Adipocyte (in vitro differentiated cells): ENCODE measurements at regions not wholly inside any gene's neighbourhood (a gene's known extent, or its start where the extent isn't known, plus 50 kb on each side); places are given as distances from the start of the nearest gene placed in this dataset.

Experiments used
- DNase-seq: peaks from one replicate; pipeline ENCODE4 v3.0.0-alpha.2; 2015; ENCODE audit warnings: low read depth
- H3K27me3 ChIP-seq: replicated peaks from 2 replicates; pipeline ENCODE4 v1.7.0; 2013; ENCODE audit warnings: mild to moderate bottlenecking, low read length, moderate library complexity; ENCODE audit not compliant: control insufficient read depth, insufficient read depth
- H3K36me3 ChIP-seq: 2 replicates; pipeline ENCODE4 v1.7.0; 2013; ENCODE audit warnings: low read length, mild to moderate bottlenecking, moderate library complexity; ENCODE audit not compliant: control insufficient read depth, insufficient read depth, severe bottlenecking
- H3K4me1 ChIP-seq: 2 replicates; pipeline ENCODE4 v1.7.0; 2013; ENCODE audit warnings: mild to moderate bottlenecking, low read length, moderate library complexity; ENCODE audit not compliant: control insufficient read depth, insufficient read depth
- H3K4me3 ChIP-seq: 2 replicates; pipeline ENCODE4 v1.7.0; 2013; ENCODE audit warnings: mild to moderate bottlenecking, low read length, moderate library complexity
- H3K9ac ChIP-seq: 2 replicates; pipeline ENCODE4 v1.7.0; 2013; ENCODE audit warnings: mild to moderate bottlenecking, low read length, moderate library complexity
- H3K9me3 ChIP-seq: 2 replicates; pipeline ENCODE4 v1.7.0; 2013; ENCODE audit warnings: mild to moderate bottlenecking, low read length, moderate library complexity; ENCODE audit not compliant: control insufficient read depth

- H3K4me1 ChIP-seq, result peaks cover 19% of the 10 kb centered on the region
- no peak for DNase-seq
These were observed 186.9 kb downstream of the TTC32 start for GRCh38 chr2:19714926-19715325.

GRCh38 chr2:19712850-19713249, 188.9 kb downstream of the TTC32 start:
- no peak overlapping the region for H3K4me3 ChIP-seq

More at GRCh38 chr2:19714926-19715325, 186.9 kb downstream of the TTC32 start:
- Histone ChIP-seq H3K9ac (no peak overlapping the region), H3K9me3 (no peaks in the 10 kb centered on the region), H3K36me3 (no peaks in the 10 kb centered on the region), H3K27me3 (no peaks in the 10 kb centered on the region), H3K4me3 (no peak overlapping the region)

GRCh38 chr2:19711470-19712372, 190.1 kb downstream of the TTC32 start:
- H3K27me3 ChIP-seq, result no peaks in the 10 kb centered on the region
- H3K4me1 ChIP-seq, result peaks cover 8% of the 10 kb centered on the region
- H3K9me3 ChIP-seq, result no peaks in the 10 kb centered on the region
- H3K4me3 ChIP-seq, result no peak overlapping the region
- H3K36me3 ChIP-seq, result no peaks in the 10 kb centered on the region
- H3K9ac ChIP-seq, result no peak overlapping the region
- peak; percentile 88 for DNase-seq

More at GRCh38 chr2:19712850-19713249, 188.9 kb downstream of the TTC32 start:
- Histone ChIP-seq H3K36me3 (no peaks in the 10 kb centered on the region), H3K9me3 (no peaks in the 10 kb centered on the region), H3K4me1 (peaks cover 17% of the 10 kb centered on the region), H3K27me3 (no peaks in the 10 kb centered on the region), H3K9ac (no peak overlapping the region)
- no peak for DNase-seq

GRCh38 chr2:19710230-19710629, 191.6 kb downstream of the TTC32 start:
- Histone ChIP-seq H3K4me3 (no peak overlapping the region), H3K9ac (no peak overlapping the region), H3K4me1 (peaks cover 8% of the 10 kb centered on the region), H3K9me3 (no peaks in the 10 kb centered on the region), H3K36me3 (no peaks in the 10 kb centered on the region), H3K27me3 (no peaks in the 10 kb centered on the region)
- no peak for DNase-seq

DNA sequence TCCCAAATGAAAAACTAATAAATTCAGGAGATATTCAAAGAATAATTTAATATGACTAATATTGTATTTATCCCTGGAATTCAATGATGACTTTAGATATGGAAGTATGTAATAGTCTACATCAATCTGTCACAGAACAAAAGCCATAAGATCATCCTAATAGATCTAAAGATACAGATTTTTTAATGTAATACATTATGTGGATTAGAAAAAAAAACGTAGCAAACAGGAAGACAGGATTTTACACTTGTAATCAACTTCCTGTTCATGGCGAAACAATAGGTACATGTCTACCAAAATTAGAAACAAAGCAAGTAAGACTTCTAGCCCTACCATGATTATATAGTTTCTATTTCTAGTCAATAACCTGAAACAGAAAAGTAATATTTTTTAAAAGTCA, 192.2 kb downstream of the TTC32 start:
- no peak overlapping the region for H3K9ac ChIP-seq
- no peak for DNase-seq
- H3K9me3 ChIP-seq, result no peaks in the 10 kb centered on the region
- no peak overlapping the region for H3K4me3 ChIP-seq
- no peaks in the 10 kb centered on the region for H3K36me3 ChIP-seq
- no peaks in the 10 kb centered on the region for H3K27me3 ChIP-seq
- H3K4me1 ChIP-seq, result peaks cover 8% of the 10 kb centered on the region

DNA sequence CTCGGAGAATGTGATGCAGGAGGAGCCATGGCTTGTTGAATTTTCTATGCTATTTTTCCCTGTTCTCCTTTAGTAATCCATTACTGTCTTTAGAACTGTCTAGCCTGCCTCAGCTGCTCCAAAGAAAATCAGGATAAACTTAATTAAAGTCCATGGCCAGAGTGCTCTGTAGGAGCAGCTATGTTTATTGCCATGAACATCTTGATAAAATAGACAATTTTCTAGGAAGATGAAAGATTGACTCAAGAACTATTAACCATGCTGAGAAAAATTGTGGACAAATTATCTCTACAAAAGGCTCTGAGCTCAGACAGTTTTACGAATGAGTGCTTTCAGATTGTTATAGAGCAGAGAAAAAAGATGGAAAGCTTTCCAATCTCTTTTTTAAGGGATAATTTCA, 193.0 kb downstream of the TTC32 start:
- H3K27me3 ChIP-seq, result no peaks in the 10 kb centered on the region
- no peaks in the 10 kb centered on the region for H3K9me3 ChIP-seq
- H3K9ac ChIP-seq, result no peak overlapping the region
- H3K4me1 ChIP-seq, result peaks cover 8% of the 10 kb centered on the region
- no peak for DNase-seq
- H3K4me3 ChIP-seq, result no peak overlapping the region
- no peaks in the 10 kb centered on the region for H3K36me3 ChIP-seq

GRCh38 chr2:19706332-19706731, 195.5 kb downstream of the TTC32 start:
- no peaks in the 10 kb centered on the region for H3K27me3 ChIP-seq
- H3K4me1 ChIP-seq, result peaks cover 3% of the 10 kb centered on the region
- H3K36me3 ChIP-seq, result no peaks in the 10 kb centered on the region
- no peak for DNase-seq
- H3K4me3 ChIP-seq, result no peak overlapping the region
- no peak overlapping the region for H3K9ac ChIP-seq
- no peaks in the 10 kb centered on the region for H3K9me3 ChIP-seq

DNA sequence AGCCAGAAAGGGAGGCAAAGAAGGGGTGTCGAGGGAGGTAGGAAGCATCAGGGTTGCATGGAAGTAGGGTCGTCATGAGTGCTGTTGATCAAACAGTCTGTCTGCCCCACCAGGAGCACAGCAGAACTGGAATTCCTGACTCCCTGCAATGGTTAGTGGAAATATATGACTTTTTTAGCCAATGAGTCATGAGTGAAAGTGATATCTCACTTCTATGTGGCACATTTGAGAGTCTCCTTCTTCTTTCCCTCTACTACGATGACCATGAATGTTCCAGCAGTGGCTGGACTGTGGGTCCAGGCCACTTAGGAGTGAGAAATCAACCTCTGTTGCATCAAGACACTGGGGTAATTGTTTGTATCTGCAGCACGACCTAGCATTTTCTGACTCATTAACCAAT, 199.5 kb downstream of the TTC32 start:
- peak; percentile 15 for DNase-seq
- Histone ChIP-seq H3K9me3 (peaks cover 13% of the 10 kb centered on the region), H3K27me3 (no peaks in the 10 kb centered on the region), H3K9ac (no peak overlapping the region), H3K4me1 (no peaks in the 10 kb centered on the region), H3K4me3 (no peak overlapping the region), H3K36me3 (no peaks in the 10 kb centered on the region)

- Histone ChIP-seq H3K4me1 (no peaks in the 10 kb centered on the region), H3K9me3 (peaks cover 26% of the 10 kb centered on the region), H3K36me3 (no peaks in the 10 kb centered on the region), H3K9ac (no peak overlapping the region), H3K27me3 (peaks cover 2% of the 10 kb centered on the region), H3K4me3 (no peak overlapping the region)
- no peak for DNase-seq
These were observed 200.8 kb downstream of the TTC32 start for GRCh38 chr2:19700861-19701585.

DNA sequence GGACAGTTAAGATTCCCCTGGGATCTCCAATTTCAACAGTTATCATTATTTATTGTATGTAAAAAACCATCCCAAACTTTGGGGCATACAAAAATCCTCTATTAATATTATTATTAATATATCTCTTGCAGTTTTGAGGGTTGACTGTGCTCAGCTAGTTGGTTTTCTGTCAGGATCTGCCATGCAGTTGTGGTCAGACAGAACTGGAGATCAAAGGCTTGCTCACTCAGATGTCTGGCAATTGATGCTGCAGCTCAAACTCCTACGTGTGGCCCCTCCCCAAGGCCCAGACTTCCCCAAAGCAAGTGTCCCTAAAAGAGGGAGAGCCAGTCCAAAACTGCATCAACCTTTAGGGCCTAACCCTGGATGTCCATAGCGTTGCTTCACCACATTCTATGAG, 204.7 kb downstream of the TTC32 start:
- DNase-seq, result no peak
- no peak overlapping the region for H3K4me3 ChIP-seq
- H3K27me3 ChIP-seq, result peaks cover 5% of the 10 kb centered on the region
- no peaks in the 10 kb centered on the region for H3K4me1 ChIP-seq
- H3K9me3 ChIP-seq, result peaks cover 26% of the 10 kb centered on the region
- no peaks in the 10 kb centered on the region for H3K36me3 ChIP-seq
- H3K9ac ChIP-seq, result no peak overlapping the region

DNA sequence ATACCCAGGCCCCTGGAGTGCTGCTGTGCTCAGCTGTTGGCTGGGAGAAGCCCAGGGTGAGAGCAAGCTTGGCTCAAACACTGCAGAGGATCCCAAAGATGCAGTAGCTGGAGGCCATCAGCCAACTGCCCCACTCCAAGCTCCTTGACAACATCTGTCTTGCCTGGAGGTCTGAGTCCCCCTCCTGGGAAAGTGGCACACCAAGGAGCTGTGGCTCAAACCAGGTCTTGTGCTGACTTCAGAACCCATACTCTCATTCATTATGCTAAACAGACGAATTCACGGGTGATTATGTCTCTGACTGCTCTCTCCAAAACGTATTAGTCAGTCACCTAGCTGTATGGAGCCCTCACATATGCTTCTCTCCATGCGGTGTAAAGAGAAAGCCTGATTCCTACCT, 206.1 kb downstream of the TTC32 start:
- no peak for DNase-seq

More for the DNA sequence above, 206.1 kb downstream of the TTC32 start:
- no peaks in the 10 kb centered on the region for H3K4me1 ChIP-seq
- H3K27me3 ChIP-seq, result peaks cover 5% of the 10 kb centered on the region
- H3K9ac ChIP-seq, result no peak overlapping the region
- H3K9me3 ChIP-seq, result peaks cover 26% of the 10 kb centered on the region
- no peaks in the 10 kb centered on the region for H3K36me3 ChIP-seq
- H3K4me3 ChIP-seq, result no peak overlapping the region
